GM19043 (cell line): ENCODE measurements at regions not wholly inside any gene's neighbourhood (a gene's known extent, or its start where the extent isn't known, plus 50 kb on each side); places are given as distances from the start of the nearest gene placed in this dataset.
"Not testable (repeated sequence)": the region's sequence is repeated elsewhere in the genome, so short reads cannot be mapped to it uniquely, and the experiment has no call there.

ENCODE experiments used
- ATAC-seq: cut with Tn5 transposase; IDR thresholded peaks from one replicate; pipeline ENCODE4 v1.9.1; 2021; ENCODE audit warnings: low read depth; ENCODE audit not compliant: unreplicated experiment

DNA sequence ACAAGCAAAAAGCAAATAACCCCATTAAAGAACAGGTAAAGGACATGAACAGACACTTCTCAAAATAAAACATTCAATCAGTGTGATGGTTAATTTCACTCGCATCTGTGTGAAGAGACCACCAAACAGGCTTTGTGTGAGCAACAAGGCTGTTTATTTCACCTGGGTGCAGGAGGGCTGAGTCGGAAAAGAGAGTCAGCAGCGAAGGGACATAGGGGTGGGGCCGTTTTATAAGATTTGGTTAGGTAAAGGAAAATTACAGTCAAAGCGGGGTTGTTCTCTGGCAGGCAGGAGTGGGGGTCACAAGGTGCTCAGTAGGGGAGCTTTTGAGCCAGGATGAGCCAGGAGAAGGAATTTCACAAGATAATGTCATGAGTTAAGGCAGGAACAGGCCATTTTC is 429.5 kb upstream of the ZNF804A start:
- ATAC-seq: not testable (repeated sequence)

DNA sequence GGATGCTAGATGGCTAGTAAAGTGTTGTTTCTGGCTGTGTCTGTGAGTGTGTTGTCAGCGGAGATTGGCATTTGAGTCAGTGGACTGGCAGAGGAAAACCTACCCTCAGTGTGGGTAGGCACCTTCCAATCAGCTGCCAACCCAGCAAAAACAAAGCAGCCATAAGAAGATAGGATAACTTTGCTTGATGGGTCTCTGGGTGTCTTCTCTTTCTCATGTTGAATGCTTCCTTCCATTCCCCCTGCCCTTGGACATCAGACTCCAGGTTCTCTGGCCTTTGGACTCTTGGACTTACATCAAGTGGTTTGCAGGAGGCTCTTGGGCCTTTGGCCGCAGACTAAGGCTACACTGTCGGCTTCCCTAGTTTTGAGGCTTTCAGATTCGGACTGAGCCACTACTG is 429.0 kb upstream of the ZNF804A start:
- ATAC-seq: no peak

DNA sequence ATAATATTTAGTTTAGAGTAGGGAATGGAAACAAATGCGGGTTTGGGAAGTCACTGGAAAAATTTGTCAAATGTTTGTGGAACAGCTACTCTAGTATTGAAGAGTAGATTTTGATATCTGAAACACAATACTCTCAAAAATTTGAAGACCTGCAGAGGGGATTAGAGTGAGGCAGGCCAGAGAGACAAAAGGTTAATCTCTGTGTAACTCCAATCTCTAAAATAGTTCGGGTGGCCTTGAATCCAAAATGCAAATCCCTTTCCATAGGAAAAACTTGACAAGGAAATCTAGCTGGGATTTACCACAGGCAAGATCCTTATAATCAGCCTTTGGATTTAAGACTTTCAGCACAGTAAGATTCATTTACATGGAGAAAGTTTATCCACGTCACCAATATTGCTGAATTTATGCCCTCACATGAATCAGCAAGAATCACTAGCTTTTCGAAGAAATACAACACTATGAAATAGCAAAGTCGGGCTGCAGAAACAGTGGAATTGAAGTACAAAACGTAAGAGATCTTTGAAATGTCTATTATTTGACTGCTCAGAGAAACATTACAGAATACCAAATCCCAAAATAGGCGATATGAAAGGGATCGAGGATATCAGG is 423.7 kb upstream of the ZNF804A start:
- ATAC-seq: no peak

DNA sequence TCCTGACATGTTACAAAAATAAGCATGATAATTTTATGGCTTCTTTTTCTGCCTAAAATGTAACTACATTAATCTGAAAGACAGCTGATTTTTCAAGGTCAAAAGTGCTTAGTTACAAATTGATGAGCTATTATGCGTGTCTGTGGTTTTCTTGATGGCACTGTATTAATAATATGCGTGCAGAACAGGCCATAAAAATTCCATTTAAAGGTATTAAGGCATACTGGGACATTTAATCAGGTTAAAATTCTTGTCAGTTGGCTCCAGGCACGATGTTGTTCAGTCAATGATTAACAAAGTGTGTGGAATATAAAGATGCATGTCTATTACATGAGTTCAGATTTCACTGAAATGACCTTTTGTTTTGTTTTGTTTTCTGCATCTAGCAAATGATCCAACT is 420.1 kb upstream of the ZNF804A start:
- no peak for ATAC-seq

DNA sequence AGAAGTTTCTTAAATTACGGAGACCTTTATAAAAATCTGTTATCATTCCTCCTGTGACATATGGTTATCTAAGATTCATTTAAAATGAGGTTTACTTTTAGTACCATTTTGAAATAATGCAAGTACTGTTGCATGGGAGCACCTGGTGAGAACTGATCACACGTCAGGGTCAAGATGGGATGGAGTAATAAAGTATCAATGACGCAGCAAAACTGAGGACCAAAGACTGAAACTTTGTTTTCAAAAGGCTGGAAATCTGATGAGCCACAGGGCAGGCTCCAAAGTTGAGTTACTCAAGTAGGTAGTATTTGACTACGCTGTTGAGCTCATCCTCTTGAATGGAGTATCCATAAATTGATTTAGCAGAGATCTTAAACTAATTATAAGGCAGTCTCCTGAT is 411.9 kb upstream of the ZNF804A start:
- no peak for ATAC-seq

DNA sequence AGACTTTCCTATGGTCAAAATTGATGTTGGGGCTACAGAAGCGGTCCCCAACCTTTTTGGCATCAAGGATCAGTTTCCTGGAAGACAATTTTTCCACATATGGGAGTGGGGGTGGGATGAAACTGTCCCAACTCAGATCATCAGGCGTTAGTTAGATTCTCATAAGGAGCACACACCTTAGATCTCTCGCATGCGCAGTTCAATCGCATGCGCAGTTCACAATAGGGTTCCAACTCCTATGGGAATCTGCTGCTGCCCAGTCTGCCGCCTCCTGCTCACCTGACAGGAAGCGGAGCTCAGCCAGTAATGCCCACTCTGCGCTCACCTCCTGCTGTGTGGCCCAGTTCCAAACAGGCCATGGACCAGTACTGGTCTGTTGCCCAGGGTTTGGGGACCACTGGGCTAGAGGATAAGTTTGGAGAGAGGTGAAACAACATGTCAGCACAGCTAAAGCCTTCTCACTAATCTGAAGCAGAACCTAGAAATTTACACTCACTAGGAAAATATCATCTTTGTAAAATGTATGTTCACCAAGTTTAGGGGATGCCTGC is 410.8 kb upstream of the ZNF804A start:
- ATAC-seq: no peak

DNA sequence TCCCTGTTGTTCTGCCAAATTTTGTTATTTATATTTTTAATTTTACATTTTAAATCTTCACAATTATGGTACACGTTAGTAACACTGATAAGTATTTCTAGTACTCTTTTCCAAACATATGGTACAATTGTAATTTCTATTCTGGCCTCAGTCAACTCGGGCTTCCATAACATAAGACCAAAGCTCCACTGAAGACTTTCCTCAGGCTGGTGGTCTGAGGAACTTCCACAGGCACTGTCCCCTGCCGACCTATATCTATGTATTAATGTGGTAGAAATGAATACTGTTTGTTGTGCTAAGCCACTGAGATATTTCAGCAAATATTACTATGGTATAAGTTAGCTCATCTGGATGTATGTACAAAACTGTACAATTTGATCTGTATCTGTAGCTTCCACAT is 407.6 kb upstream of the ZNF804A start:
- no peak for ATAC-seq

DNA sequence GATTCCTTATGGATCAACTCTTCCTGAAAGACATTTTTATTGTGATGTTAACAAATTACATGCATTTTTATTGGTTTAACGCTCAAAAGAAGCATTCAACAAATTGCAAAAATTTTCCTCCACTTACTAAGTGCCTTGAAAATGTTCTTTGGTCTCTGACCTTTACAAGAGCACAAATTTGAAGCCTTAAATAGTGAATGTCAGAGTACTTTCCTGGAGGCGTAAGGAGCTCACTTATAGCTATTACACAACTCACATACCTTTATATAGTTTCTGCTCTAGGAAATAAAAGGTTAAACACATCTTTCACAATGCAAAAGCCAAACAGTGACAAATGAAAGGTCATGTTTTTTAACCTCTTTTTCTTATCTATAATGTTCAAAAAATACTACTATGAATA is 405.7 kb upstream of the ZNF804A start:
- ATAC-seq: no peak

DNA sequence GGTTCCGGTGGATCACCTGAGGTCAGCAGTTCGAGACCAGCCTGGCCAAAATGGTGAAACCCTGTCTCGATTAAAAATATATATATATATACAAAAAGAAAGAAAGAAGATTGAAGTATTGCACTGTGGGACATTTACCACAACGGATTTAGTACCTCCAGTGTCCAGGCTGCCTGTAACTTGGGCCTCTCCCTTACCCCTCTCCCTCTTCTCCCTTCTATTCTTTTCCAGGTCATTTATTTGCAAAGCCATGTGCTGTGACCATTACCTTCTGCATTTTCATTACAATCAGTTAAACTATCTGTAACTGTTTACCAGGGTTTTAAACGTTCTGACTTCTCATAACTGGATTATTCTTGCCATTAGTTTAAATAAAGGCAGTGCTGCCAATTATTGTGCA is 400.9 kb upstream of the ZNF804A start:
- no peak for ATAC-seq

DNA sequence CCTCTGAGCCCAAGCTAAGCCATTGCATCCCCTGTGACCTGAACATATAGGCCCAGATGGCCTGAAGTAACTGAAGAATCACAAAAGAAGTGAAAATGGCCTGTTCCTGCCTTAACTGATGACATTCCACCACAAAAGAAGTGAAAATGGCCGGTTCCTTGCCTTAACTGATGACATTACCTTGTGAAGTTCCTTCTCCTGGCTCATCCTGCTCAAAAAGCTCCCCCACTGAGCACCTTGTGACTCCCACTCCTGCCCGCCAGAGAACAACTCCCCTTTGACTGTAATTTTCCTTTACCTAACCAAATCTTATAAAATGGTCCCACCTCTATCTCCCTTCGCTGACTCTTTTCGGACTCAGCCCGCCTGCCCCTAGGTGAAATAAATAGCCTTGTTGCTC is 399.5 kb upstream of the ZNF804A start:
- not testable (repeated sequence) for ATAC-seq

DNA sequence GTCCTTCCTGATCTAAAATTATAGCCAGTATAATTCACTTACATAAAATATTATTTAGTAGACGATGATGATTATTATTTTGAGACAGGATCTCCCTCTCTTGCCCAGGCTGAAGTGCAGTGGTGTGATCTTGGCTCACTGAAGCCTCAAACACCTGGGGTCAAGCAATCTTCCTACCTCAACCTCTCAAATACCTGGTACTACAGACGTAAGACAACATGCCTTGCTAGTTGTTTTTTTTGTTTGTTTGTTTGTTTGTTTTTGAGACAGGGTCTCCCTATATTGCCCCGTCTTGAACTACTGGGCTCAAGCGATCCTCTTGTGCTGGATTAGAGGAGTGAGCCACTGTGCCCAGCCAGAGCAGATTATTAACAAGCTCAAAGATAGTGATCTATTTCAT is 399.1 kb upstream of the ZNF804A start:
- no peak for ATAC-seq

DNA sequence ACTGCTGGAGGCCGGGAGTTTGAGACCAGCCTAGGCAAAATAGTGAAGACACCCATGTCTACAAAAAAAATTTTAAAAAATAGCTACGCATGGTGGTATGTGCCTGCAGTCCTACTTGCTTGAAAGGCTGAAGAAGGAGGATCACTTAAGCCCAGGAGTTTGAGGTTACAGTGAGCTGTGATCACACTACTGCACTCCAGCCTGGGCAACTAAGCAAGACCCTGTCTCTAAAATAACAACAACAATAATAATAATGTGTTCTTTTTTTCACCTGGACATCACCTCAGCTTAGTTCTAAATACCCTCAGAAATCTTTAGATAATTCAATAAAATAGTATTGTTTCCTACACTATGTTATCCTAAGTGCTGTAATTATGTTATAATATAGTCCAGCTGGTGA is 397.1 kb upstream of the ZNF804A start:
- ATAC-seq: no peak

DNA sequence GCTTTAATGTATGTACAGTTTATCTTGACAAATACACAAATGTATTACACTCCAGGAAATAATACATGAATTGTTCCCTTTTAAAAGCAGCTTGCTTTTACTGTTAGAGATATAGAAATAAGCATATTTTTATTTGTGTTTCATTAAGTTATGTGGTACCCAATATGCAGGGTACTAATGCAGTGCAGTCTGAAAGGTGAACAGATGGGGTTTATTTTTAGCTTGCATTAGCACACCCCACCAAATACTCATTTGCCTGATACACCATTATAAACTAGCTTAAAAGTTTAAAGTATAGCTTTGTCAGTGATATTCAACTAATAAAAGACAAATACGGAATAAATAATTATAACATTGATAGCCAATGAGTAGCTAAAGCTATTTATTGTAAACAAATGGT is 394.7 kb upstream of the ZNF804A start:
- no peak for ATAC-seq

DNA sequence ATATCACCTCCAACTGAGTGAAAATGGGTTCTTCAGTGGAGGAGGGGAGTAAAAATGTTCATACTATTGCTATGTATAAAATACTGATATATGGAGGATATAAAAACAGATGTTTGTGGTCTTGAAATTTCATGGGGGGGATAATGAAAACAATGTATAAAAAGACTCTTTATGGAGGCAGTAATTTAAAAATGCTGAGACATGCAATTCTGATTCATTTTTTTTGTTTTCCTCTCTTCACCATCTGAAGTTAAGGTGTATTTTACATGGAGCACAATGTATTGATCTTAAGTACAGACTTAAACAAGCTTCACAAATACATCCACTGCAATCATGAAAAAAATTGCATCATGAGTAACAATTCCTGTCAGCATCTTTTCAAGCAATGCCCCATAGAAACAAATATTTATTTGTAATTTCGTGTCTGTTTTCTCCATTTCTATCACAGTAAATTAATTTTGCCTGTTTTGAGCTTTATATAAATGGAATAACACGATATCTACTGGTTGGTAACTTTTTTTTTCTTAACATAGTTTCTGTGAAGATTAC is 393.2 kb upstream of the ZNF804A start:
- no peak for ATAC-seq

DNA sequence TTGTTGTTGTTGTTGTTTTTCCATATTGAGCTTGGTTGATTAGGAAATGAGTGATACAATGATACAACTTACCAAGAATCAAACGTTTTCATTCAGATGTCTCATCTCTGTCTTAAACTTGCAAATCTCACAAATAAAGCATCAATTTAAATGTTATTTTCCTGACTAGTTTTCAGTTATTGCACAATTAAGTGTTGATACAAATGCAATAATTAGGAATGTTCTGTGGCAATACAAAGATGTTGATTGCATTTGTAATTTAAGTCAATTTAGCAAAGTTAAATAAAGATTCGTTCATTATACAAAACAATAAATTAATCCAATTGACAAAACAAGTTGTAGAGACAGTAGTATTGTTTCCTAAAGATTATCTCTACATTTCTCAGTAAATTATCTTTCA is 392.3 kb upstream of the ZNF804A start:
- no peak for ATAC-seq

DNA sequence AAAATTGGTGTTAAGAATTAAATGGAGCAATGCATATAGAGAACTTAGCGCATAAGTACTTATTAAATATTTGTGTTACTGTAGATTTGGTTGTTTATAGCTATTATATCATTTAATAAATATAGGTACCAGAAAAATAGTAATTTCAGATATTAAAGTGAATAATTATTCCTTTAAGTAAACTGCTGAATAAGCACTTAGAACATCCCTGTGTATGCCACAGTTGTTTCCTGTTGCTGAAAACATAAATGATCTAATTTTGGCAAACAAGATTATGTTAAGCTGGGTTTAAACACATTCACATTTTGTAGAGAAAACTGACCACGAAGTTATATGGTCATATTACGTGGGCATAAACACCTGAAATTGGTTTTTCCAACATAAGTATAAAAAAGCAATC is 388.0 kb upstream of the ZNF804A start:
- no peak for ATAC-seq

DNA sequence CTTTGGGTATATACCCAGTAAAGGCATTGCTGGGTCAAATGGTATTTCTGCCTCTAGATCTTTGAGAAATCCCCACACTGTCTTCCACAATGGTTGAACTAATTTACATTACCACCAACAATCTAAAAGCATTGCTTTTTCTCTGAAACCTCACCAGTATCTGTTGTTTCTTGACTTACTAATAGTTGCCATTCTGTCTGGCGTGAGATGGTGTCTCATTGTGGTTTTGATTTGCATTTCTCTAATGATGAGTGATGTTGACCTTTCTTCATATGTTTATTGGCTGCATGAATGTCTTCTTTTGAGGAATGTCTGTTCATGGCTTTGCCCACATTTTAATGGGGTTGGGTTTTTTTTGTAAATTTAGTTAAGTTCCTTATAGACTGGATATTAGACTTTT is 382.6 kb upstream of the ZNF804A start:
- no peak for ATAC-seq

DNA sequence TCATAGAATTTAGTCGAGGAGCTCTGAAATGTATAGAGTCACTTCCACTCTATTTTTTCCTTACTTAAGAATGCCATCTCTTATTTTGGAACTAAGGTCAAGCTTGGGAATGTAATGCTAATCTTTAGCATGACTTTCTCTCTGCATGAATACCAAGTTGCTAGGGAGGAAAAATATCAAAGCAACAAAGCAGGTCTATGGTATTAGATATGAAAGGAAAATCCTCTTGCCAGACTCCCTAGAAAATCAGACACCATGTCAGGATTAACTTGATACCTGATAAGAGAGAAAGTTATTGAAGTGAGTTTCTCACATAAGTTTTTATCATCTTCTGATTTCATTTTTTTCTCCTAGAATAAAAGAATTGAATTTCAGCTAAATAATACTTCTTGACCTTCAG is 341.7 kb upstream of the ZNF804A start:
- ATAC-seq: no peak

DNA sequence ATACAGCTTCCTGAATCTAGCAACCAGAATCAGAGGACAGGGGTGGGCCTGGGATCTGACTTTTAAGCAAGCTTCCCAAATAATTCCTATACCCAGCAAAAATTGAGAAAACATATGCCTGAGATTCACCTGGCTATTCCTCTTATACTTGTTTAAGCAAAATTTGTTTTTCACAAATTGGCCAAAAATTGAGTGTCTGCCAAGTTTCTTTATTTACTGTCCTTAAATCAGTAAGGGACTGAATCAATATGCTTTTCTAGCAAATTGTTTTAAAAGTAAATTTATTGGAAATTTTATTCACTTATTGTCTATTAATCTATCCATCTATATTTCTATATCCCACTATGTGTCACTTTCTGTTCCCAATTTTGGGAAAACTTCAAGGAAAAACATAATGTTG is 337.0 kb upstream of the ZNF804A start:
- no peak for ATAC-seq

DNA sequence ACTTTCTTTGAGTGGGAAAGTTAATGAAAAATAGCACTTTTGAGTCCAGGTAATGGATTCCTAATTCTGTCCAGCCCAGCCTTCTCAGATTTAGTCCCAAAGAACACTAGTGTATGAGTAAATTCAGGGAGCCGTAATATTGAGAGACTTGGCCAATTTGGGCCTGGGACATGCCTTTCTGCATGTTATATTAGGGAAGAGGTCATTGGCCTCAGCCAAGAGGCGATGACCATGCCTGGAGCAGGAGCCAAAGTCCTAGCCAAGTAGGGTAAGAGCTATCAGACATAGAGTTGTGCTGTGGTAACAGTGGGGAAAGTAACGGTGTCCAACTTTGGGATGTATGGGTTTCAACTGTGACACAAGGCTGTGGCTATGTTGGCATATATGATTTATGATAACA is 336.5 kb upstream of the ZNF804A start:
- no peak for ATAC-seq

DNA sequence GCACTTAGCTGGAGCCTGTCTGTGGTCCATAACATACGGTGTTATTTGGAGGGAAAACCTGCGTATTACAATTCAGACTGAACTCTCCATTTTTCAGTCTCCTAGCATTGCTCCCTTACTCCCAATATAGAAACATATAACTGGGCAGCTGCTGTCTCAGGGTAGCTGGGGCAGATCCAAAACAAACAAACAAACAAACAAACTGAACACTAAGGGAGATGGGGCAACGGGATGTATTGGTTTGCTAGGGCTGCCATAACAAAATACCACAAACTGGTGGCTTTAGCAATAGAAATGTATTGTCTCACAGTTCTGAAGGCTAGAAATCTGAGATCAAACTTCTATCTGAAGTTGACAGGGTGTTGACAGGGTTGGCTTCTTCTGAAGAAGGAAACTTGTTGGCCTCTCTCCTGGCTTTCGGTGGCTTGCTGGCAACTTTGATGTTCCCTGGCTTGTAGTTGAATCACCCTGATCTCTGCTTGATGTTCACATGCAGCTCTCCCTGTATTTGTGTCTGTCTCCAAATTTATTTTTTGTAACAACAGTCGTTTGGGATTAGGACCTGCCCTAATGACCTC is 329.3 kb upstream of the ZNF804A start:
- no peak for ATAC-seq

DNA sequence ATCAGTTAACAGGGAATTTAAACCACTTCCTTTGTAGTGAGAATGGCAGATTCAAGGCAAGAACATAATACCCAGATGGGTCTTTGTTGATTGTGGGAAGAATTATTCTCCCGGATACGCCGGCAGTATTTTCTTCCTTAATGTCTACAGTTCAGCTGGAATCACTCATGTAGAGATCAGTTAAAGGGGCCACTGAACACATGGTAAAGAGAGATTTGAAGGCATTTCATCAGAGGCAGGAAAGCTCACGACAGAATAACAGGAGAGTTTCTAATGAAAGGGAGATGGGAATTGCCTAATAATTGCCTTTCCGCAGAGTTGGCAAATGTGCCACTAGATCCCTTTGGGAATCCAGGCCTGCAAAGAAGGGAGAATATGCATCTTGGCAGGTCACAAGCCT is 327.7 kb upstream of the ZNF804A start:
- no peak for ATAC-seq
